Fibroblast of lung (primary cell): ENCODE measurements at regions not wholly inside any gene's neighbourhood (a gene's known extent, or its start where the extent isn't known, plus 50 kb on each side); places are given as distances from the start of the nearest gene placed in this dataset.

Experiments
- DNase-seq, 2 donors: peaks; one replicate each; pipeline versions ENCODE4 v3.0.0 to v3.0.0-alpha.2; 2010; ENCODE audit warnings: low read depth in 2 of 2
- H2AFZ ChIP-seq: 2 replicates; pipeline ENCODE4 v1.5.1; 2012; ENCODE audit warnings: low read length, control low read depth, inconsistent platforms
- H3K27ac ChIP-seq: 2 replicates; pipeline ENCODE4 v1.5.1; 2011; ENCODE audit warnings: low read length, control low read depth; ENCODE audit not compliant: insufficient read depth
- H3K27me3 ChIP-seq: 2 replicates; pipeline ENCODE4 v1.5.1; 2011; ENCODE audit warnings: mild to moderate bottlenecking, low read length; ENCODE audit not compliant: control insufficient read depth, insufficient read depth
- H3K36me3 ChIP-seq: 2 replicates; pipeline ENCODE4 v1.5.1; 2011; ENCODE audit warnings: low read length; ENCODE audit not compliant: control insufficient read depth, insufficient read depth
- H3K4me1 ChIP-seq: 2 replicates; pipeline ENCODE4 v1.5.1; 2011; ENCODE audit warnings: low read length; ENCODE audit not compliant: control insufficient read depth, insufficient read depth; ENCODE audit errors: extremely low read depth
- H3K4me2 ChIP-seq: 2 replicates; pipeline ENCODE4 v1.5.1; 2011; ENCODE audit warnings: low read length, control low read depth; ENCODE audit not compliant: insufficient read depth; ENCODE audit errors: extremely low read depth
- H3K4me3 ChIP-seq, 4 experiments: fragments of 200-600 bp in 1 of 4; sonication (generic) in 1 of 4; replicated peaks in 1 of 4; 2 replicates each; pipeline ENCODE4 v1.5.1; 2011 to 2016; ENCODE audit warnings: low read length in 4 of 4, low read depth in 3 of 4, mild to moderate bottlenecking in 3 of 4, control low read depth in 2 of 4, inconsistent platforms in 1 of 4, mixed read lengths in 1 of 4; ENCODE audit not compliant: insufficient read depth in 1 of 4; ENCODE audit errors: control extremely low read depth in 1 of 4
- H3K79me2 ChIP-seq: 2 replicates; pipeline ENCODE4 v1.5.1; 2012; ENCODE audit warnings: mild to moderate bottlenecking, low read length, inconsistent platforms; ENCODE audit not compliant: control insufficient read depth, insufficient read depth
- H3K9ac ChIP-seq: 2 replicates; pipeline ENCODE4 v1.5.1; 2011; ENCODE audit warnings: mild to moderate bottlenecking, low read length, control low read depth; ENCODE audit not compliant: insufficient read depth
- H3K9me3 ChIP-seq: 2 replicates; pipeline ENCODE4 v1.5.1; 2012; ENCODE audit warnings: low read depth, low read length; ENCODE audit not compliant: control insufficient read depth, insufficient read depth
- H4K20me1 ChIP-seq: 2 replicates; pipeline ENCODE4 v1.5.1; 2011; ENCODE audit warnings: low read length; ENCODE audit not compliant: control insufficient read depth, insufficient read depth; ENCODE audit errors: extremely low read depth
- CTCF ChIP-seq, 2 donors: IDR thresholded peaks in 1 of 2; conservative IDR thresholded peaks in 1 of 2; 1 replicate in 1 of 2; 2 replicates in 1 of 2; pipeline ENCODE4 v1.5.1; 2011 to 2012; ENCODE audit warnings: low read length in 2 of 2, control low read depth in 1 of 2, inconsistent platforms in 1 of 2, low read depth in 1 of 2, mild to moderate bottlenecking in 1 of 2
- EZH2 ChIP-seq: IDR thresholded peaks from 2 replicates; pipeline ENCODE4 v1.5.1; 2012; ENCODE audit warnings: low read length, control low read depth, mild to moderate bottlenecking; ENCODE audit errors: missing control alignments

GRCh38 chr1:78283691-78284090, 207.1 kb upstream of the PTGFR start:
- no peaks in the 10 kb centered on the region for H3K79me2 ChIP-seq

GRCh38 chr1:78284354-78284753, 206.4 kb upstream of the PTGFR start:
- Histone ChIP-seq H3K4me3 (no peak overlapping the region), H3K4me2 (no peak overlapping the region), H3K27ac (no peak overlapping the region), H3K36me3 (no peaks in the 10 kb centered on the region), H2AFZ (no peak overlapping the region), H3K9me3 (no peaks in the 10 kb centered on the region), H3K79me2 (no peaks in the 10 kb centered on the region), H3K27me3 (no peaks in the 10 kb centered on the region), H4K20me1 (no peaks in the 10 kb centered on the region), H3K9ac (no peak overlapping the region), H3K4me1 (peaks cover 3% of the 10 kb centered on the region)
- TF ChIP-seq CTCF (conservative IDR thresholded peaks at IDR 0.05 in 1 of 2, IDR thresholded peaks at IDR 0.05 in 1 of 2; ENCODE audit: low read depth in 1 of 2, low read length in 2 of 2) (no peak), EZH2 (no peak)
- peak in 1 of 2 donors; percentile 24 for DNase-seq

More at GRCh38 chr1:78283691-78284090, 207.1 kb upstream of the PTGFR start:
- no peak for TF ChIP-seq CTCF (conservative IDR thresholded peaks at IDR 0.05 in 1 of 2, IDR thresholded peaks at IDR 0.05 in 1 of 2; ENCODE audit: low read depth in 1 of 2, low read length in 2 of 2)
- no peak overlapping the region for H3K27ac ChIP-seq
- H4K20me1 ChIP-seq, result no peaks in the 10 kb centered on the region
- no peaks in the 10 kb centered on the region for H3K36me3 ChIP-seq
- no peak overlapping the region for H3K9ac ChIP-seq
- H3K4me1 ChIP-seq, result peaks cover 4% of the 10 kb centered on the region
- H3K27me3 ChIP-seq, result no peaks in the 10 kb centered on the region
- H2AFZ ChIP-seq, result no peak overlapping the region
- no peaks in the 10 kb centered on the region for H3K9me3 ChIP-seq
- no peak overlapping the region for H3K4me2 ChIP-seq
- H3K4me3 ChIP-seq, result no peak overlapping the region
- no peak for DNase-seq

GRCh38 chr1:78286686-78287085, 204.1 kb upstream of the PTGFR start:
- Histone ChIP-seq H3K4me1 (no peaks in the 10 kb centered on the region), H4K20me1 (no peaks in the 10 kb centered on the region), H3K79me2 (no peaks in the 10 kb centered on the region), H3K27me3 (no peaks in the 10 kb centered on the region), H2AFZ (no peak overlapping the region), H3K36me3 (no peaks in the 10 kb centered on the region), H3K4me2 (no peak overlapping the region), H3K9ac (no peak overlapping the region), H3K4me3 (no peak overlapping the region), H3K27ac (no peak overlapping the region), H3K9me3 (no peaks in the 10 kb centered on the region)
- DNase-seq, result peak; percentile 65 to 78
- TF ChIP-seq CTCF (conservative IDR thresholded peaks at IDR 0.05 in 1 of 2, IDR thresholded peaks at IDR 0.05 in 1 of 2; ENCODE audit: low read depth in 1 of 2, low read length in 2 of 2) (no peak), EZH2 (no peak)
